ENCODE measurements at regions not wholly inside any gene's neighbourhood (a gene's known extent, or its start where the extent isn't known, plus 50 kb on each side); places are given as distances from the start of the nearest gene placed in this dataset.
"Not testable (repeated sequence)": the region's sequence is repeated elsewhere in the genome, so short reads cannot be mapped to it uniquely, and the experiment has no call there.

DNA sequence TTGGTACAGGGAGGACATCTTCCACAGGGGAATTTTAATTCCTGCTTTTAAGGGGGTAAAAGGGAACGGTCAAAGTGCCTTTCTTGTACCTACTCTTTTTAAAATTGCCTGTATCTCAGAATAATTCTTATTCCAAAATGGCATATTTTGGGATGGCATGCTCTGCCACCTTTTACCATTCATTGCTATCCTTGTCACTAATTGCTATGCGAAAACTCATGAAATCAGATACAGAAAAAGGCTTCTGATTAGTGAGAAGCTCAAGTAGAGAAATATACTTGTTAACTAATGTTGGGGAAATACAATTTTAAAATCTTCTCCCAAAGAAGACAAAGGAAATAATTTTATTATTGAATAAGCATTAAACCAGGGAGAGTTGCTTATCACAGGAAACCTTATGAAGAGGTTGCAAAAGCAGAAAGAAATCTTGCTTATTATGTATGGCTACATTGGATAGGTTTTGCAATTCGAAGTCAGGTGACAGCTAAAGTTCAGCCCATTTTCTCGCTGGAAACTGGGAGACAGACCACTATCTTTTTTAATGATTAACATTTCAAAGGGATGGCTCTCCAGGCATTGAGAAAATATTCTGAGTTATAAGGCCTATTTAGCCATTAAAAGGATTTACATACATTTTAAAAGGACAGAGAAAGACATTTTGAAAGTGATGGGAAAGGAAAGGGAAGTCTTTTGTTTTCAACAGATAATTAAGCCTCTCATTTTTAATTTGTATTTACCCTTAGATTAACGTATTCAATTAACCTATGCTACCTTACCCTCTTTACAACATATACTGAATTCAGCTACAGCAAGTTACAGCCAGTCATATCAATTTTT is 110.3 kb upstream of the PRSS16 start:
- no peak for DNase-seq (ENCODE audit: low spot score)

DNA sequence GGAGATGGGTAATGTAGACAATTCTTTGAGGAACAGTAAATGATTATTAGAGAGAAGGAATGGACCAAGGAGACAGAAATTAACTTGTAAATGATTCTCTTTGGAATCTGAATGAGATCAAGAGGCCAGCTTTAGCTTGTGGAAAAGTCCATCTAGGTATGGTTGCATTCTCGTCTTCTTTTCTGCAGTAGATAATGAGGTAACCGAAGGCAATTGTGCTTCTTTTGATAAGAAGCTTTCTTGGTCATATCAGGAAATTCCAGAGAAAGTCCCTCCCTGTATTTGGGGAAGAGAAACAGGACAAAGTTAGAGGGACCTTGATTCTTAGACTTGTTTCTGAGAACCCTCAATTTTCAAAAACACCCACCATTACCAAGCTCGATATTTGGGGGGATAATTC is 109.1 kb upstream of the PRSS16 start:
- DNase-seq (ENCODE audit: low spot score): no peak

DNA sequence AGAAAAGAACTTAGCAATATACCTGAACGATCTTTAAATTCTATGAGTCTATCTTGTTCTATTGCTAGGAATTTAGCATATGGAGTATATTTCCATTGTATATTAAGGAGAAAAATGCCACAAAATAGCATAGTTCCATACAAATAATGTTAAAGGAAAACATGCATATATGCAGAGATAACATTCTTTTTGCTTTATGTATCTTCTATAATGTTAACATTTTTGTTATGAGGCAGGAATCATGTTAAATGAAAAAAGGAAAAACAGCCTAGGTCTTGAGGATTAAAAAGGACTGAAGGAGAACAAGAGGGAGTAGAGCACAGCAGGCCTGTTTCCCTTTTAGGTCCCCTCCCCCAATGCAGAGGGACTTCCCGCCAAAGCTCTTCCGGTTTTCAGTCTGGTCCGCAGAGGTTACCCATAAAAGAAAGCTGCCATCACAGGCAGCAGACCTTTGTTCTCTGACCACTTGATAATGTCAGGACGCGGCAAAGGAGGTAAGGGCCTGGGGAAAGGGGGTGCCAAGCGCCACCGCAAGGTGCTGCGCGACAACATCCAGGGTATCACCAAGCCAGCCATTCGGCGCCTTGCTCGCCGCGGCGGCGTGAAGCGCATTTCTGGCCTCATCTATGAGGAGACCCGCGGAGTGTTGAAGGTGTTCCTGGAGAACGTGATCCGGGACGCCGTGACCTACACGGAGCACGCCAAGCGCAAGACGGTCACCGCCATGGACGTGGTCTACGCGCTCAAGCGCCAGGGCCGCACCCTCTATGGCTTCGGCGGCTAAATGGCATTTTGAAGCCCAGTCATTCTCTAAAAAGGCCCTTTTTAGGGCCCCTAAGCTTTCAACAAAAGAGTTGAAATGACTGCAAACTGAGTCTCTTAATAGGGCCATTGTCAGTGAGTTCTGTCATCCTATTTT is 108.4 kb upstream of the PRSS16 start:
- peak; percentile 85 for DNase-seq (ENCODE audit: low spot score)

DNA sequence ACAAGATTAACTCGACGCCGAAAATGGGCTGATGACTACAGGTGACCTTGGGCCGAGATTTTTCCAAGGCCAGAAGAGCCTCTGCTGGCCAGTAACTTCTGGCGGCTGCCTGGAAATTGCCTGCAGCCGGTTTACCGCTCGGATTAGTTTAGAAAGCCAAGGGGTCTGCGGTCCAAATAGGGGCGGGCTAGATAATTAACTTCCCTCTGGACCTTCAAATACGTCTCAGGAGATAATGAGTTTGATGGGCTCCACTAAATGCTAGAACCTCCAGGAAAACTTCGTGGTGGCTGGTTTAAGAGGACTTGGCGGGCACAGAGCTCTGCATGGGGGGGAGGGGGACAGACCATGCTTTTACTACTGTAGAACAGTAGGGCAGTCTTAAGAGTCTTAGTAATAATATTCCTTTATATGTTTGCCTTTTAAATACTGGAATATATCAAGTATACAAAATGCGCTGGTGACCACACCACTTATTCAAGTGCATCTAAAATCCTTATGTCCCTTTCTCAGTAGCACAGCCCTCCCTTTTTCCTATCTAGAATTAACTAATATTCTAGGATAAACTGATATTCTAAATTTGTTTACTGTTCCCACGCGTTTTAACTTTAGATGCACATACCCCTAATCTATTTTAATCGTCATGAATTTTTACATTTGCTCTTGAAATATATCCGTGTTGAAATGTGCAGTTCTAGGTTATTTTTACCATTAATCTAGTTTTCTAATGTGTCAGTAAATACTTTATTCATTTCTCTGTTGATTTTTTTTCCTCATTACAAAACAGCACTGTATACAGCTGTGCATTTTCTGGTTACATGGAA is 107.5 kb upstream of the PRSS16 start:
- DNase-seq (ENCODE audit: low spot score): no peak

DNA sequence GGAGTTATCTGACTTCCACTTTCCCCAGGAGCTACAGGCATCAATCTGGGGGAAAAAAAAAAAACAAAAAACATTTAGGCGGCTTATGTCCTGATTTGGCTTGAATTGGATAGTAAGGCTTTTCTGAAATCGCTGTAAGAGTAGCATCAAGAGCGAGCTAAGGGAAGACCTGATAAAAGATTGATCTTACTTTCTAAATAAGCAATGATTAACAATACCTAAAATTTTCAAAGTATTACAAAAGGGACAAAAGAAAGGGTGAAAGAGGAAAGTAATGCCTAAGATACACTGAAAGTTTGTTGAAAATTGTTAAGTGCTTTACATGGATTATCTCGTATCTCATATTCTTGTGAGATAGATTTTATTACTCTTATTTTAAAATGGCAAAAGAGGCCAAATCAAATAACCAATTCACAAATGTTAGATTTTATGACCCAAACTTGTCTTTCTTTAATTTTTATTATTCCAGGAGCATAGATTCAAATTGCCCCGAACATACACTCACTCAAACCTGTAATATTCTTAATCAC is 106.4 kb upstream of the PRSS16 start:
- DNase-seq (ENCODE audit: low spot score): no peak

DNA sequence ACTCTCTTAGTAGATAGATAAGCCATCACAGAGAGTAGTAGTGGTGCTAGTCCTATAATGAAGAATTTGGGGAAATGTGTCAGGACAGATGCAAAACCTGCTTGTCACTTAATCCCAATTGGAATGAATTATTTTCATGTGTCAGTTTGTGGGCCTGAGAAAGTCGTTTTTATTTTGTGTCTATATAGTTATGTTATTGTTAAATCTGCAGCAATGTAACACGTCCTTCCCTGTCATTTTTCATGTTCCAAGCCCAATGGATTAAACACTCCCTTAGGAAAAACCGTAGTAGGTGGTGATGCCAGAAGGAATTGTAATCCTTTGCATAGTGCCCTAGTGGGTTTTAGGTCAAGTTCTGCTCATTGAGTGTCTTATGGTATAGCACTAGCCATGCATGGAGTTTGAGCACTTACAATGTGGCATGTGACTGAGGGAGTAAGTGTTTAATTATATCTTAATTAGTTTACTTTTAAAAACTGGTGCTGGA is 105.9 kb upstream of the PRSS16 start:
- no peak for DNase-seq (ENCODE audit: low spot score)

DNA sequence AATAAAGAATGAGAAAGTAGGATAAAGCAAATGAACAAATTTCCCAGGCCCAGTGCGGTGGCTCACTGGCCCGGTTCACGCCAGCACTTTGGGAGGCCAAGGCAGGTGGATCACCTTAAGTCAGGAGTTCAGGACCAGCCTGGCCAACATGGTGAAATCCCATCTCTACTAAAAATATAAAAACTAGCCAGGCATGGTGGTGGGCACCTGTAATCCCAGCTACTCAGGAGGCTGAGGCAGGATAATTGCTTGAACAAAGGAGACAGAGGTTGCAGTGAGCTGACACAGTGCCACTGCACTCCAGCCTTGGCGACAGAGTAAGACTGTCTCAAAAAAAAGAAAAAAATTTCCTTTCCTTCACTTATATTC is 104.5 kb upstream of the PRSS16 start:
- not testable (repeated sequence) for DNase-seq (ENCODE audit: low spot score)

DNA sequence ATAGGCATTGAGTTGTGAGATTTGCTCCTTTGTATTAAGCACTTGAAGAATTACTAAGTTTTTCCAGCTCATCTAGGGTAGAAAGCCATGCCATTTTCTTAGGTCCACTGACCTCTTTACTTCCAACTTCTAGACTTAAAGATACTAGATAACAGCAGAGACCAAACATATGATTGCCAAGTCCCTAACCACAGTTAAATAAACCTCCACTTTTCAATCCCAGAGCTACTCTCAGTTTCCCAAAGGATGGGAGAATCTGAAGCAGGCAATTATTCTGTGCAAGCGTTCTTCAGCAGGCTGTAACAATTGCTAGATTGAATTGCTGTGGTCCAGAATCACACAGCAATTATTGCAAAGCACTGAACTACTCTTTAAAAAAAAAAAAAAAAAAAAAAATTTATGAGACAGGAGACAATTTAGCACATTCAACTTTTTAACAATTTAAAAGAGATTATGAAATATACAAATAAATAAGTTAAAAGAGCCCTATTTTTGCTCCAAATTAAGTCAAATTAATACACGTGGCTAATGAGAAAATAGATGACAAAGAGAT is 104.0 kb upstream of the PRSS16 start:
- no peak for DNase-seq (ENCODE audit: low spot score)

DNA sequence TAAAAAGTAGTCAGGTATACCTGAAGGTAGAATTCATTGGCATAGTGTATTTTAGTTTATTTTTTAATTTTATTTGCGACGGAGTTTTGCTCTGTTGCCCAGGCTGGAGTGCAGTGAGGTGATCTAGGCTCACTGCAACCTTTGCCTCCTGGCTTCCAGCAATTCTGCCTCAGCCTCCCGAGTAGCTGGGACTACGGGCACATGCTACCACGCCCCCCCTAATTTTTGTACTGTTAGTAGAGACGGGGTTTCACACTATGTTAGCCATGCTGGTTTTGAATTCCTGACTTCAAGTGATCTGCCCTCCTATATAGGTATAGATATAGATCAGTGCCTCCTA is 102.8 kb upstream of the PRSS16 start:
- DNase-seq (ENCODE audit: low spot score): no peak

DNA sequence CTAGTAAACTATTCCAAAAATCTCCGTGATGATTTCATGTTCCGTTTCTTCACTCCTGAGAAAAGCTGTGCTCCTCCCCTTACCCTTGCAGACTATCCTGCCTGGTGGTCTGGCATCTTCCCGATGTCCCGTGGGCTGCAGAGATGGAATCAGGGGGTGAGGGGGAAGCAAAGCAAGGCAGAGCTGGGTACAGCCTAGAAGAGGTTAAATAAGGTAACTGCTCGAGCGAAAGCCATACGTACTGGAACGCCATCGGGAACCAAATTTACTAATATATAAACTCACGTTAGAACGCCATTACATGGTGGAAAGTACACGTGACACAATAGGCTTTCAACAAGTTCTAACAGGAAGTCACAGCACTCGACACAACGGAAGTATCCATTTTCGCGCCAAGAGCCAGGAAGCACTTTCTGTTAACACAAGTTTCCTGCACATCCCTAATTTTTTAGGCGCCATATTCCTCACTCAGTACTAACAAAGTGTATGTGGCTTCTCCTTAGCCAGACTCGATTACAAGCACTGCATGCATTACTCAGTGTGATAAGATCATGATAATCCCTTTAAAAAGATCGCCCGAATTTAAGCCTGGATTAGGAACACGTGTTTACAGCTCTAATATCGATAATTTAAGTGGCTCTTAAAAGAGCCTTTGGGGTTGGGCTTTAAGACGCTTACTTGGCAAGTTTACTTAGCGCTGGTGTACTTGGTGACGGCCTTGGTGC is 101.6 kb upstream of the PRSS16 start:
- peak; percentile 95 for DNase-seq (ENCODE audit: low spot score)

DNA sequence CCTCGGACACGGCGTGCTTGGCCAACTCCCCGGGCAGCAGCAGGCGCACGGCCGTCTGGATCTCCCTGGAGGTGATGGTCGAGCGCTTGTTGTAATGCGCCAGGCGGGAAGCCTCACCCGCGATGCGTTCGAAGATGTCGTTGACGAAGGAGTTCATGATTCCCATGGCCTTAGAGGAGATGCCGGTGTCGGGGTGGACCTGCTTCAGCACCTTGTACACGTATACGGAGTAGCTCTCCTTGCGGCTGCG is 101.1 kb upstream of the PRSS16 start:
- DNase-seq (ENCODE audit: low spot score): not testable (repeated sequence)

DNA sequence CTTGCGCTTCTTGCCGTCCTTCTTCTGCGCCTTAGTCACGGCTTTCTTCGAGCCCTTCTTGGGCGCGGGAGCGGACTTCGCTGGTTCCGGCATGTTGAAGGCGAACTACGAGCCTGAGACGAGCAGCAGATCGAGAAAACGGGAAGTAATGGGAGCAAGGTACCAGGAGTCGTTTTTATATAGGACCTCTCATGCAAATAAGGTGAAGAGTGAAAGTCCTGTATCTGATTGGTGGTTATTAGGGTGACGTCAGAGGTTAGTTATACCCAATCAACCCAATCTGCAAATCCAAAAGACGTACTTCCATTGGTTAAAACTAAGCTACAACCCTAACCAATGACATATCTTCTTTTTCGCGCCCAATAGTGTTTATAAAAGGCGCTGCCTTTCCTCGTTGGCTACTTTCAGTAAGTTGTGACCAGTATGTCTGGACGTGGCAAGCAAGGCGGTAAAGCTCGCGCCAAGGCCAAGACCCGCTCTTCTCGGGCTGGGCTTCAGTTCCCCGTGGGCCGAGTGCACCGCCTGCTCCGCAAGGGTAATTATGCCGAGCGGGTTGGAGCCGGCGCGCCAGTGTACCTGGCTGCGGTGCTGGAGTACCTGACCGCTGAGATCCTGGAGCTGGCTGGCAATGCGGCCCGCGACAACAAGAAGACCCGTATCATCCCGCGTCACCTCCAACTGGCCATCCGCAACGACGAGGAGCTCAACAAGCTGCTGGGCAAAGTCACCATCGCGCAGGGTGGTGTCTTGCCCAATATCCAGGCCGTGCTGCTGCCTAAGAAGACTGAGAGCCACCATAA is 100.6 kb upstream of the PRSS16 start:
- DNase-seq (ENCODE audit: low spot score): peak; percentile 99

DNA sequence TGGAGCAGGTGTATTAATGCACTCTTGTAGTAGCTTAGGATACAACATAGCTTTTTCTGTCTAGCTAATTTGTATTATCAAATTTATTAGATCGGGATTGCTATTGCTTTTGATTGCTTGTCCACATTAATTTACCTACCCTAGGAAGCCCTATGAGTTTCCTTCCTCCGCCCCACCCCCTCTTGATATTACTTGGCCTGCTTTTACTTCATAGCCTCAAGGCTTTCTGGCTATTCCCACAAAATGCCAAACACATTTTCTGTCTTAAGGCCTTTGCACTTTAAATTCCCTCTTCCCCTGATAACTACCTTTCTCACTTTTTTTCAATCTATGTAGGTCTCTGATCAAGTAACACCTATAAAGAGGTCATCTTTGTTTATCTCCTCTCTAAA is 99.1 kb upstream of the PRSS16 start:
- no peak for DNase-seq (ENCODE audit: low spot score)

DNA sequence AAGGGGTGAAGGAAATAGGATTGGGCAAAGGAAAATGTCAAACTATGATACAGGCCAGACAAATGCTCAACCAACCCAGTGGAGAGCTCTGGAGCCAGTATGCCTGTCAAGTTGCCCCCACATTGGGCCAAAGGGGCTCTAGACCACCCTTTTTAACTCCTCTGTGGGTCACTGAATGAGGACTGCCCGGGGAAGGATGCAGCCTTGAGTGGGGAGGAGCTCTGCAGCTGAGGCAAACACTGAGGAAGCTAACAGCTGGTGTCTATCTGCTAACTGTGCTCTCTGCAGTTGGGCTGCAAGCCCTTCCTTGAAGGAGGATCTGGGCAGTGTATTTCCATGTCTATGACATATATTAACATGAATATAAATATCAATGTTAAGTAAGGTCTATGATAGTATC is 98.4 kb upstream of the PRSS16 start:
- peak; percentile 39 for DNase-seq (ENCODE audit: low spot score)

DNA sequence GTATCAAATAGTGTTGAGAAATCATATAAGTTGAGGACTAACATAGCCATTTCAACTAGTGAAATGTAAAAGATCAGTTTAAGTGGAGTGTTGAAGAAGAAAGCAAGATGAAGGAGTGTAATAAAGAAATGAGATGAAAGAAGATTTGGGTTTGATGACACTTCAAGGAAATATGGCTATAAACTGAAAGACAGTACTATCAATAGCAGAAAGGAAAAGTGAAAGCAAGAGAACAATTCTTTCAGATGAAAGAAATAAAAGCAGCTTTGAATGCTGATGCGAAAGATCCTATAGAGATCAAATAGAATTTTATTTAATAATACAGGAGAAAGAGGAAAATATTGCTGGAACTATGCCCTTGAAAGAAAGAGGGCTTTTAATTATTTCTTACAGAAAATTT is 92.8 kb upstream of the PRSS16 start:
- DNase-seq (ENCODE audit: low spot score): no peak

DNA sequence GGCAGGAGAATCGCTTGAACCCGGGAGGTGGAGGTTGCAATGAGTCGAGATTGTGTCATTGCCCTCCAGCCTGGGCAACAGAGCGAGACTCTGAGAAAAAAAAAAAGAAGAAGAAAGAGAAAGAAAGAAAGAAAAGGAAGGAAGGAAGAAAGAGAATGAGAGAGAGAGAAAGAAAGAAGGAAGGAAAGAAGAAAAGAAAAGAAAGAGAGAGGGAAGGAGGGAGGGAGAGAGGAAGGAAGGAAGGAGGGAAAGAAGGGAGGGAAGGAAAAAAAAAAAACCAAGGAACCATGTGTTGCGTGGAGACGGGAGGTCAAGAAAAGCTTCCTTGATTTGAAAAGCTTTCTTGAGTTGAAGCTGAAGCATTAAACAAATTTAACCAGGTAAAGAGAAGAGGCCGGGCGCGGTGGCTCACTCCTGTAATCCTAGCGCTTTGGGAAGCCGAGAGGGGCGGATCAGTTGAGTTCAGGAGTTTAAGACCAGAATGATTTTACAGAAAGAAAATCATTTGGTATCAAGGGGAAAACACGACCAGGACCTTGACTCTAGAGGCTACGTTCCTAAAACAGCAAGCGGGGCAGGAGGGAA is 90.5 kb upstream of the PRSS16 start:
- DNase-seq (ENCODE audit: low spot score): no peak

DNA sequence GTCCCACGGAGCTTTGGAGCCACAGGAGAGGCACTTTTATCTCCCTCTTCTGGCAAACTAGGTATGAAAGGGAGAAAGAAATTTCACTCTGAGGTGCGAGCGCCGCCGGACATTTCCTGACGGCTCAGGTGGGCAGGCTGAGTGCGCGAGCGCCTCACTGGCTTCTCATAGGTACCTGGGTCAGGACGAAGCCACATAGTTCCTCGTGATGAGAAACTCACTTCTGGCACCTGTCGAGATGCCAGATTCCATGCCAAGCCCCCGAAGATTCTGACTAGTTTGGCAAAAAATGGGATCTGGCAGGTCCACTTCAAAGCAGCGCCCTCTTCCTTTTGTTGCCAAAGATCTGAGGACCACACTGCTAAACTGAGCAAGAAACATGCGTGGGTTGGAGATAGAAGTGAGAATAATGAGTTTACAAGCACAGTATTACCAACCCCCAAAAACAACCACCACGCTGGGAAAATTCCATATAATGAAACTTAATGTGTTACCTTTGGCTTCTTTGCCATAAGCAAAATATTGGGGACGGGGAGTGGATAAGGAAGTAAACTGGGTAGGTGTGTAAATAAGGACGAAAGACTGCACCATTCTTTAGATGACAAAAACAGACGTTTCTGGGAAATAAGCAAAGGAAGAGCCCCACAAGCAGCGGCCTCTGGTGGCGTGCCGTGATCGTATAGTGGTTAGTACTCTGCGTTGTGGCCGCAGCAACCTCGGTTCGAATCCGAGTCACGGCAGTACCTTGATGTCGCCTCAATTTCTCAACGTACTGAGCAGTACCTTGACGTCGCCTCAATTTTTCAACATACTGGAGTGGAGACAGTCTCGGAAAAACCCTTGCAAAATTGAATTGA is 89.8 kb upstream of the PRSS16 start:
- DNase-seq (ENCODE audit: low spot score): peak; percentile 62

DNA sequence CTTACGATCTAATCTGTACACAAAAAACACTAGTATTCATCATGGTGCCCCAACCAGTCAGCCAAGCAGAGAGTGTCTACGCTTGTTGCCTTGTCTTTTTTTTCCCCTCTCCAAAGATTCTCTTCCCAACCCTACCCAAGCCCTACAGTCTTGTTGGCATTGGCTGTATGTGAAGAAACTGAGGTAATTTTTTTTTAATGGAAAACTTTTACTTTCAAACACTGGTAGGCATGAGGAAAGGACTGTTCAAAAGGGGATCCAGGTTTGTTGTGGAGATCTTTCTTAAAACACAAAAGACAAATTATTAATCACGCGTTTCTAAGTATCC is 89.2 kb upstream of the PRSS16 start:
- DNase-seq (ENCODE audit: low spot score): no peak

DNA sequence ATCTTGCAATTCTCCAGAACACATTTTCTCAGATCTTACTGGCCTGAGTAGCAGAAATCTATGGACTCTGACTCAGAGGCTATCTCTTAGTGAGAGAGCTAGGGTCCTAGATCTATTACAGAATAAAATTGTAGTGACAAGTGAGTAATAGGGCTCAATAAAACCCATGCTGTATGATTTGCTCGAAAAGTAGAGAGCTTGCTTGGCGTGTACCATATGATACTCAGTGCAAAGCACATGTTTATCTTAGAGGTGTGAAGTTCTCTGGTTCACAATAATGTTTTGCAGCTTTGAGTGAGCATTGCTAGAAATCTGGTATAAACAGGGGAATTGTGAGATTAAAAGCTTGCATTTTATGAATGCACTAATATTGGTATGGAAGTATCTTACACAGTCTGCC is 87.8 kb upstream of the PRSS16 start:
- DNase-seq (ENCODE audit: low spot score): no peak

All from umbilical cord (tissue), 1 donor.